ENCODE measurements at regions not wholly inside any gene's neighbourhood (a gene's known extent, or its start where the extent isn't known, plus 50 kb on each side); places are given as distances from the start of the nearest gene placed in this dataset.
"Not testable (repeated sequence)": the region's sequence is repeated elsewhere in the genome, so short reads cannot be mapped to it uniquely, and the experiment has no call there.

DNA sequence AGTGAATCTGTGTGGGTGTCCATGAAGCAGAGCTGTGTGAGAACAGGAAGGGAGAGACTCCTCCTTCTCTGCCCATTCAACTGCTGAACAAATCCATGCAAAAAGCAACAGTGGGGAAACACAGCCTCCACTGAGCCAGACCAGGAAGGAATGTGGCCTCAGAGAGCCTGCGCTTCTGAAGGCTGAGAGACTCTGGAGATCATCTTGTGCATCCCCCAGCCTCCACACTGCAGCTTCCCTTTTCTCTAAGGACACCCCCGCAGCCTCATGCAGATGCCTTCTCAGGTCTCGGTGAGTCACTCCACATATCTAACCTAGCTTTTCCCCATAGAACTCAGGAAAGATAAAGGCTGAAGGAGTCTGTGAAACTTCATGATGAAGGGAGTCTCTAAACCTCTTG lies 402.9 kb downstream of the TNS1 start:
- no peak for FAIRE-seq

GRCh38 chr2:217597681-217598080 lies 405.1 kb downstream of the TNS1 start:
- no peak for FAIRE-seq
- no peak for DNase-seq (ENCODE audit: low spot score)

More for the DNA sequence above, 402.9 kb downstream of the TNS1 start:
- DNase-seq (ENCODE audit: low spot score), result no peak

GRCh38 chr2:217597145-217597544 lies 405.6 kb downstream of the TNS1 start:
- no peak for FAIRE-seq
- DNase-seq (ENCODE audit: low spot score), result no peak

DNA sequence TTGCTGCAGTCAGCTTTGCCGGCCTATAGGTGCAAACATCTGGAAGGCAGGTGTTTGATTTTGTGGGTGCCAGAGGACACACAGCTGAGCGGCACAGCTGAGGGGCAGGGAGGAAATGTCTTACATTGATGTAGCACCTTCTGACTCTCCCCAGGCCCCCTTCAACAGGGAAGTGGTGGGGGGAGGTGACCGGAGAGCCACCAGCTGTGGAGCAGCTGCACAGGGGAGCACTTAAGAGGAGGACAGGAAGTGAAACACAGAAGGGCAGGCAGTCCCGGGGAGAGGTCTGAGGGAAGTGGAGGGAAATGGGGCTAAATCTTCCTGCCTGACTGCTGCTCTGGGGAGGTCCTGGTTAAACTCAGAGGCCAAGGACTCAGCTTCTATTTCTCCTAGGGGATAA lies 409.1 kb downstream of the TNS1 start:
- no peak for DNase-seq (ENCODE audit: low spot score)

DNA sequence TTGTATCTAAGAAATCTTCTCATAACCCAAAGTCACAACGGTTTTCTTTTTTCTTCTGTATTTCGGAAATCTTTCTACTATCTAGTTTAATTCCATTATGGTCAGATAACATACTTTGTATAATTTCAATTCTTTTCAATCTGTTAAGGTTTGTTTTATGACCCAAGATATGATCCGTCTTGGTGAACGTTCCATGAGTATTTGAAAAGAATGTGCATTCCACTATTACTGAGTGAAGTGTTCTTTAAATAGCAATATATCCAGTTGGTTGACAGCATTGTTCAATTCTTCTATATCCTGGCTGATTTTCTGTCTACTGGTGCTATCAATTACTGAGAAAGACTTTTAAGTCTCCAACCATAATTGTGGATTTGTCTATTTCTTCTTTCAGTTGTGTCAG lies 414.5 kb downstream of the TNS1 start:
- DNase-seq (ENCODE audit: low spot score), result no peak
- no peak for FAIRE-seq

More for the DNA sequence above, 409.1 kb downstream of the TNS1 start:
- no peak for FAIRE-seq

GRCh38 chr2:217585362-217585761 lies 417.4 kb downstream of the TNS1 start:
- no peak for FAIRE-seq
- DNase-seq (ENCODE audit: low spot score), result no peak

GRCh38 chr2:217580407-217580806 lies 422.4 kb downstream of the TNS1 start:
- not testable (repeated sequence) for FAIRE-seq; DNase-seq (ENCODE audit: low spot score)

- DNase-seq (ENCODE audit: low spot score) (peak; percentile 60), FAIRE-seq (no peak)
Observed at GRCh38 chr2:217573571-217573970, 429.2 kb downstream of the TNS1 start.

GRCh38 chr2:217570394-217570793 lies 432.4 kb downstream of the TNS1 start:
- FAIRE-seq (no peak), DNase-seq (ENCODE audit: low spot score) (no peak)

- FAIRE-seq, result no peak
- no peak for DNase-seq (ENCODE audit: low spot score)
Observed at GRCh38 chr2:217568289-217568971, 434.4 kb downstream of the TNS1 start.

DNA sequence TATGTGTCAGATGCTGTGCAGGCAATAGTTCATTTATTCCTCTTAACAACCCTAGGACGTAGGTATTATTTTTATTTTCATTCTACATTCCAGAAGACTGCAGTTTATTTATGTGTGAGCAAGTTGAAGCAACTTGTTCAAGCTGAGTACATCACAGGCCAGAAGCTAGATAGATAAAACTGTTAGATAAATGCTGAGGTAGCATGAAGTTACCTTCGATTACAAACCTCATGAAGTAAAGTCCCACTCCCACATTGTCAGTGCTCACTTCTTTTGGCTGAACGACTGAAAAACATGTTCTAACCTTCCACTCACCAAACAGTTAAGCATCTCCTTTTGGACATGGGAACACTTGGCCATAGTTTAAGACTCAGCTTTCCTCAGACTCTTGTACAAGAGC lies 439.2 kb downstream of the TNS1 start:
- DNase-seq (ENCODE audit: low spot score) (no peak), FAIRE-seq (no peak)

DNA sequence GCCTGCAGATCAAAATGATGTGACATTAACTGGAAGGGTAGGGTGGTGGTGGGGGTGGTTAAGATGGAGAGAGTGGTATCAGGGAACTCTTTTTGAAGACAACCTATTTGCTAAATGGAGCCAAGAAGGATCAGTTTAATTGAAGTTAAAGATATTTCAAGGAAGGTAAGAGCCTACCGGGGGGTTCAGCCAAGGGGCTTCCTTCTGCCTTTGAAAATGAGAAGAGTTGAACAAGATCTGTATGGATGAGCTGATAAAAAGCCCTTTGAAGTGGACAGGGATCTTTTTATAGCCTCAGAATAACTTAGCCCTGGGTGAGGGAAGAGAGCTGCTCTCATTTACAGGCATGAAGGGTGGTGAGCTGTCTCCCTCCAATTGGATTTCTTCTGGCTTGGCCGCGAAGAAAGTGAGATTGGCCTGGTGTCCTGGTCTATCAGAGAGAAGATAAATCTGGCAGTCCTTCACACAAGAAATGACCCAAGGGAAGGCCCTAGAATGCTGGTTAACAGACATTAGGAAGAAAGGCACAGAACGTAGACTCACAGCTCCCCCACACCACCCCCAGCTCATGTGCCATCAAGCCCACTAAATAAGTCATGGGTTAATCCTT lies 439.8 kb downstream of the TNS1 start:
- DNase-seq (ENCODE audit: low spot score), result no peak
- no peak for FAIRE-seq

DNA sequence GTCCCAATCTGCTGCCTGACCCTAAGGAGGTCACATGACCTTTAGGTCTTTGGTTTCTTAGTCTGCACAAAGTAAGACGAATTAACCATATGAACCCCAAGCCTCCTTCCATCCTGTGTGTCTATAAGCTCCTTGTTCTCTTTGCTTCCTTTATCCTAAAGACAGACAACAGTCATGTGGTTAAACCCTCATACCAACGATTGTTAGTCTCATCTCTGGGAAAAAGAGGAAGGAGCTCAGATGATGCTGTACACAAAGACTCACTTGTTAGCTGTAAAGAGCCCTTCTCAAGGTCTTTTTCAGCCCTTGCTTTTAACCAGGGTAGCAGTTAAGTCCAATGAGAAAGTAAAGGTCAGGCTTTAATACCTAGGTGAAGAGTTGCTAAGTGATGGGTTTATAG lies 443.7 kb downstream of the TNS1 start:
- no peak for FAIRE-seq

DNA sequence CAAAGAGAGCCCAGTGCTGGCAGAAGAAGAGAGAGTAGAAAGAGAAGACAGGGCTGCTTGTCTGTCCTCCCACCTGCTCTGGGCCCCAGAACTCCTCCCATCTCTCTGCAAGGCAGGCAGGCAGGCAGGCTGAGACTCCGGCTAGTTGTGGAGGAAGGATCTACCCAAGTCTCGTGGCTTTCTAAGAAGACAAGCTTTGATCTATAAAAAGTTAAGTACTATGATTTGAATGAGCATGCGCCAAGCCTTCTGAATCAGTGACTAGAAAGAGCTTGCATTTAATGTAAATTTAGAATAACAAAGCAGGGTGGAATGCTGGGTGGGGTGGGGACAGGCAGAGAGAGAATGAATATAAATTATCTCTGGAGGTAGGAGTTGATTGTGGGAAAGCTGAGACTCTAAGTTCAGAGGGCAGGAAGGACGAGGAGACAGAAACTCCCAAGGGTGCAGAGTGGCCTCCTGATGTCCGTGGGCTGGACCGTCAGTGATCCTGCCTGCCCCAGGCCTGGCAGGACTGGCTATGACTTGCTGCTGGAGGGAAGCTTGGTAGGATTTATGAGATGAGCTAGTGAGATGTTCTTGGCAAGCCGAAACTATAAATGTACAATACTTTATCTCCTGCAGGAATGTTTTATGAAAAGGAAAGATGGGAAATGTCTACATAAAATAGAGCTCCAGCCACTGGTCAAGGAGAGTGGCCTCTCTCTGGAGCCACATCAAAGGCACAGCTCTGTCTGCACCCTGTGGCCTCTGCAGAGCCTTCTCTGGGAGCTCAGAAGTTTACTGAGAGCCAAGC lies 447.5 kb downstream of the TNS1 start:
- FAIRE-seq, result no peak
- no peak for DNase-seq (ENCODE audit: low spot score)

More for the DNA sequence above, 443.7 kb downstream of the TNS1 start:
- DNase-seq (ENCODE audit: low spot score), result no peak

- no peak for FAIRE-seq
- DNase-seq (ENCODE audit: low spot score), result no peak
Observed at GRCh38 chr2:217553679-217554078, 449.1 kb downstream of the TNS1 start.

DNA sequence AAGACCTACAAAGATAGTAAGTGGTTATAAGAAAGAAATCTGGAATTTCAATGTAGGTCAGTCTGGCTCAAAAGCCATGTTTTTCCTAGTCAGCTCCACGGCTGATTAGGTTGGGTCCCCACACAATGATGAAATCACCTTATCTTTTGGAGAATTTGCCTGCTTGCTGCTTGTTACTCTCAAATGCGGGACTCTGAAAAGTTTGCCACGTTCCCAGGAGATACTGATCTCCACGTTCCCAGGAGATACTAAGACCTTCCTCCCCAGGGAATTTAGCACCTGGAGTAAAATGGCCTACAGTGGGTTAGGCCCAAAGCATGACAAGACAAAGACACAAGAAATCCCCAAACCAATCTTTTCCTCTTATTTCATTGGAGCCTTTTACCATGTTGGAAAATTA lies 449.6 kb downstream of the TNS1 start:
- DNase-seq (ENCODE audit: low spot score) (no peak), FAIRE-seq (no peak)

GRCh38 chr2:217552081-217552480 lies 450.7 kb downstream of the TNS1 start:
- FAIRE-seq (no peak), DNase-seq (ENCODE audit: low spot score) (no peak)

GRCh38 chr2:217551252-217551899 lies 451.4 kb downstream of the TNS1 start:
- FAIRE-seq (no peak), DNase-seq (ENCODE audit: low spot score) (peak; percentile 81)

- FAIRE-seq (no peak), DNase-seq (ENCODE audit: low spot score) (no peak)
Observed at GRCh38 chr2:217539126-217539525, 463.7 kb downstream of the TNS1 start.

DNA sequence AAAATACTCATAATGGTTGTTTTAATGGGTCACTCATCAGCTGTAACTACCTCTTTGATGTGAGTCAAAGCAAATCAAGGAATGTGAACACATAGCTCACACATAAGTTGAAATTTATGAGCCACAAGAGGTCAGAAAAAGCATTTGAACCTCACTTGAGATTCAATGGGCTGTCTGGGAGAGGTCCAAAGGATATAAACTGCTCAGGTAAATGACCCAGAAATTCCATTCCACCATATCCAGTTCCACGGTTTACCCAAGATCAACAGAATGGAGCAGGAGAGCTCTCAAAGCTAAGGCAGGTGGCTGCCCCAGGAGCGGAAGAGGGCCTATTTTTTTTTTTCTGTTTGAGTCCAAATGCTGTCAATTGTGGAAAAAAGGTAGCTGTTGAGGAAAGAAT lies 464.1 kb downstream of the TNS1 start:
- FAIRE-seq (no peak), DNase-seq (ENCODE audit: low spot score) (no peak)

GRCh38 chr2:217535957-217536708 lies 466.7 kb downstream of the TNS1 start:
- DNase-seq (ENCODE audit: low spot score) (no peak), FAIRE-seq (no peak)
